GM23338 (cell line): ENCODE measurements at regions not wholly inside any gene's neighbourhood (a gene's known extent, or its start where the extent isn't known, plus 50 kb on each side); places are given as distances from the start of the nearest gene placed in this dataset.

Source experiments
- ATAC-seq: fragments of 200-7000 bp; cut with Tn5 transposase; 3 replicates; pipeline ENCODE4 v1.9.1; 2020
- DNase-seq: peaks from one replicate; pipeline ENCODE4 v3.0.0-alpha.2; 2015; ENCODE audit warnings: low spot score
- H2AFZ ChIP-seq: fragments of 200-600 bp; sonication (generic); 2 replicates; pipeline ENCODE4 v1.8.0; 2016; ENCODE audit warnings: antibody characterized with exemption, mild to moderate bottlenecking, moderate library complexity
- H3F3A ChIP-seq: fragments of 200-600 bp; sonication (generic); replicated peaks from 2 replicates; pipeline ENCODE4 v1.8.0; 2017; ENCODE audit warnings: antibody characterized with exemption, mixed run types, low read depth
- H3K27ac ChIP-seq: fragments of 200-600 bp; sonication (generic); 2 replicates; pipeline ENCODE4 v1.6.1; 2016; ENCODE audit warnings: low read depth
- H3K27me3 ChIP-seq: fragments of 200-600 bp; sonication (generic); 2 replicates; pipeline ENCODE4 v1.8.0; 2016; ENCODE audit warnings: mild to moderate bottlenecking, mixed run types, moderate library complexity; ENCODE audit not compliant: insufficient read depth
- H3K36me3 ChIP-seq: fragments of 200-600 bp; sonication (generic); 2 replicates; pipeline ENCODE4 v1.8.0; 2016; ENCODE audit warnings: mild to moderate bottlenecking; ENCODE audit not compliant: insufficient read depth
- H3K4me1 ChIP-seq: fragments of 200-600 bp; sonication (generic); 2 replicates; pipeline ENCODE4 v1.8.0; 2016; ENCODE audit warnings: mild to moderate bottlenecking, moderate library complexity; ENCODE audit not compliant: insufficient read depth
- H3K4me2 ChIP-seq: fragments of 200-600 bp; sonication (generic); 2 replicates; pipeline ENCODE4 v1.7.1; 2017; ENCODE audit warnings: mixed run types
- H3K4me3 ChIP-seq: fragments of 200-600 bp; sonication (generic); 2 replicates; pipeline ENCODE4 v1.6.1; 2016; ENCODE audit warnings: mixed run types
- H3K79me2 ChIP-seq: fragments of 200-600 bp; sonication (generic); replicated peaks from 2 replicates; pipeline ENCODE4 v1.8.0; 2017; ENCODE audit warnings: mild to moderate bottlenecking; ENCODE audit not compliant: insufficient read depth
- H3K9me2 ChIP-seq: fragments of 200-600 bp; sonication (generic); 2 replicates; pipeline ENCODE4 v1.8.0; 2017; ENCODE audit not compliant: insufficient read depth
- H4K20me1 ChIP-seq: fragments of 200-600 bp; sonication (generic); replicated peaks from 2 replicates; pipeline ENCODE4 v1.8.0; 2017; ENCODE audit warnings: mild to moderate bottlenecking; ENCODE audit not compliant: insufficient read depth
- H3K27ac Mint-ChIP-seq: 2 replicates; pipeline ENCODE4 v1.8.0; 2020; ENCODE audit warnings: inconsistent platforms, mild to moderate bottlenecking, moderate library complexity, mixed read lengths
- H3K27me3 Mint-ChIP-seq: 3 replicates; pipeline ENCODE4 v1.8.0; 2022; ENCODE audit warnings: low read depth, mild to moderate bottlenecking, moderate library complexity, mixed read lengths, inconsistent platforms; ENCODE audit not compliant: insufficient read depth, poor library complexity
- H3K36me3 Mint-ChIP-seq: 3 replicates; pipeline ENCODE4 v1.8.0; 2021; ENCODE audit warnings: low read depth, mild to moderate bottlenecking, inconsistent platforms, moderate library complexity, mixed read lengths
- H3K4me1 Mint-ChIP-seq: 3 replicates; pipeline ENCODE4 v1.8.0; 2020; ENCODE audit warnings: mild to moderate bottlenecking, inconsistent platforms, mixed read lengths
- H3K4me3 Mint-ChIP-seq: 3 replicates; pipeline ENCODE4 v1.8.0; 2021; ENCODE audit warnings: moderate library complexity, mild to moderate bottlenecking, inconsistent platforms, mixed read lengths
- H3K9me3 Mint-ChIP-seq: 3 replicates; pipeline ENCODE4 v1.8.0; 2020; ENCODE audit warnings: moderate library complexity, mild to moderate bottlenecking, inconsistent platforms, mixed read lengths
- EZH2 ChIP-seq: fragments of 200-600 bp; sonication (generic); IDR thresholded peaks from one replicate; pipeline ENCODE4 v1.8.0; 2017; ENCODE audit warnings: antibody characterized with exemption, mild to moderate bottlenecking, low read depth; ENCODE audit not compliant: unreplicated experiment
- EZH2phosphoT487 ChIP-seq: fragments of 200-600 bp; sonication (generic); IDR thresholded peaks from one replicate; pipeline ENCODE4 v1.8.1; 2018; ENCODE audit warnings: antibody characterized with exemption; ENCODE audit not compliant: unreplicated experiment
- JUNB ChIP-seq: IDR thresholded peaks from one replicate; pipeline ENCODE4 v1.6.1; 2016; ENCODE audit warnings: antibody characterized with exemption; ENCODE audit not compliant: unreplicated experiment
- NANOG ChIP-seq: IDR thresholded peaks from 2 replicates; pipeline ENCODE4 v1.6.1; 2016; ENCODE audit warnings: antibody characterized with exemption, borderline replicate concordance
- POLR2AphosphoS5 ChIP-seq: IDR thresholded peaks from 2 replicates; pipeline ENCODE4 v1.6.1; 2016; ENCODE audit warnings: antibody characterized with exemption, low read depth
- STAT1 ChIP-seq: IDR thresholded peaks from one replicate; pipeline ENCODE4 v1.6.1; 2016; ENCODE audit warnings: antibody characterized with exemption; ENCODE audit not compliant: unreplicated experiment
- ZNF114 ChIP-seq: fragments of 250-450 bp; sonication (Bioruptor Pico); IDR thresholded peaks from 2 replicates; pipeline ENCODE4 v1.5.0; 2020; ENCODE audit warnings: mild to moderate bottlenecking, moderate library complexity
- ZNF331 ChIP-seq: fragments of 250-450 bp; sonication (Bioruptor Pico); IDR thresholded peaks from 2 replicates; pipeline ENCODE4 v1.5.0; 2020; ENCODE audit warnings: low read depth, mild to moderate bottlenecking, moderate library complexity
- TF ChIP-seq, protein P1 (sequence below), 2 experiments: fragments of 200-600 bp in 1 of 2; sonication (generic) in 1 of 2; conservative IDR thresholded peaks; 2 replicates each; pipeline versions ENCODE4 v1.5.1 to v1.6.1; 2016 to 2017; ENCODE audit warnings: antibody characterized with exemption in 2 of 2, low read depth in 2 of 2, mild to moderate bottlenecking in 2 of 2, moderate library complexity in 1 of 2
- TF ChIP-seq, protein P2 (sequence below): IDR thresholded peaks from one replicate; pipeline ENCODE4 v1.6.1; 2018; ENCODE audit warnings: antibody characterized with exemption; ENCODE audit not compliant: unreplicated experiment

DNA sequence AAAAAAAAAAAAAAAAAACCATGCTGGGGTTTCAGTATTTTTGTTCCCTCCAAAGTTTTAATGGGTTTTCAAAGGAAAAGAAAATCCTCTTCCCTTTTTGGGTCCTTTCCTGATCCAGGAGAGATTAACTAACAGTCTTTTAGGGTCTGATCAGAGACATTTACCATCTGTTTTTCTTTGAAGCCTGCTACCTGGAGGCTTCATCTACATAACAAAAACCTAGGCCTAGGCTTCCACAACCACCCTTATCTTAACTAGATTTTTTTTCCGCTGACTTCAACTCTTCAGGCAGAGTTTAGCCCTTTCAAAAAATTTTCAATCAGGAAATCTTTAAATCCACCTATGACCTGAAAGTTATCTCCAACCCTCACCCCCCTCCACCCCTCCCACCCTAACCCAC lies 154.7 kb downstream of the MBD2 start:
- Histone ChIP-seq H3K4me1 (peaks cover 11% of the 10 kb centered on the region), H2AFZ (no peak overlapping the region), H3K27me3 (no peaks in the 10 kb centered on the region), H3K27ac (no peak overlapping the region), H3K9me2 (peaks cover 5% of the 10 kb centered on the region; the same call in 1 of the 2 replicates), H3K4me2 (0 out of 2 replicates have a peak overlapping the region, but pooled peaks have one; percentile 14), H3F3A (no peaks in the 10 kb centered on the region), H3K4me3 (no peak overlapping the region), H3K79me2 (no peaks in the 10 kb centered on the region), H3K36me3 (no peaks in the 10 kb centered on the region), H4K20me1 (no peaks in the 10 kb centered on the region)
- H3K27me3 Mint-ChIP-seq, result no peaks in the 10 kb centered on the region
- H3K9me3 Mint-ChIP-seq, result peaks cover 4% of the 10 kb centered on the region; the same call in 1 of the 3 replicates
- no peaks in the 10 kb centered on the region for H3K36me3 Mint-ChIP-seq
- ATAC-seq, result peak; percentile 94
- H3K4me1 Mint-ChIP-seq, result peaks cover 25% of the 10 kb centered on the region
- TF ChIP-seq NANOG (no peak), STAT1 (no peak), EZH2phosphoT487 (no peak), ZNF114 (CRISPR knock-in tag) (no peak), JUNB (no peak), ZNF331 (no peak), EZH2 (no peak), POLR2AphosphoS5 (no peak)
- TF ChIP-seq, protein P1, sequence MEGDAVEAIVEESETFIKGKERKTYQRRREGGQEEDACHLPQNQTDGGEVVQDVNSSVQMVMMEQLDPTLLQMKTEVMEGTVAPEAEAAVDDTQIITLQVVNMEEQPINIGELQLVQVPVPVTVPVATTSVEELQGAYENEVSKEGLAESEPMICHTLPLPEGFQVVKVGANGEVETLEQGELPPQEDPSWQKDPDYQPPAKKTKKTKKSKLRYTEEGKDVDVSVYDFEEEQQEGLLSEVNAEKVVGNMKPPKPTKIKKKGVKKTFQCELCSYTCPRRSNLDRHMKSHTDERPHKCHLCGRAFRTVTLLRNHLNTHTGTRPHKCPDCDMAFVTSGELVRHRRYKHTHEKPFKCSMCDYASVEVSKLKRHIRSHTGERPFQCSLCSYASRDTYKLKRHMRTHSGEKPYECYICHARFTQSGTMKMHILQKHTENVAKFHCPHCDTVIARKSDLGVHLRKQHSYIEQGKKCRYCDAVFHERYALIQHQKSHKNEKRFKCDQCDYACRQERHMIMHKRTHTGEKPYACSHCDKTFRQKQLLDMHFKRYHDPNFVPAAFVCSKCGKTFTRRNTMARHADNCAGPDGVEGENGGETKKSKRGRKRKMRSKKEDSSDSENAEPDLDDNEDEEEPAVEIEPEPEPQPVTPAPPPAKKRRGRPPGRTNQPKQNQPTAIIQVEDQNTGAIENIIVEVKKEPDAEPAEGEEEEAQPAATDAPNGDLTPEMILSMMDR (conservative IDR thresholded peaks at IDR 0.05; ENCODE audit: low read depth in 2 of 2), result no peak
- TF ChIP-seq, protein P2, sequence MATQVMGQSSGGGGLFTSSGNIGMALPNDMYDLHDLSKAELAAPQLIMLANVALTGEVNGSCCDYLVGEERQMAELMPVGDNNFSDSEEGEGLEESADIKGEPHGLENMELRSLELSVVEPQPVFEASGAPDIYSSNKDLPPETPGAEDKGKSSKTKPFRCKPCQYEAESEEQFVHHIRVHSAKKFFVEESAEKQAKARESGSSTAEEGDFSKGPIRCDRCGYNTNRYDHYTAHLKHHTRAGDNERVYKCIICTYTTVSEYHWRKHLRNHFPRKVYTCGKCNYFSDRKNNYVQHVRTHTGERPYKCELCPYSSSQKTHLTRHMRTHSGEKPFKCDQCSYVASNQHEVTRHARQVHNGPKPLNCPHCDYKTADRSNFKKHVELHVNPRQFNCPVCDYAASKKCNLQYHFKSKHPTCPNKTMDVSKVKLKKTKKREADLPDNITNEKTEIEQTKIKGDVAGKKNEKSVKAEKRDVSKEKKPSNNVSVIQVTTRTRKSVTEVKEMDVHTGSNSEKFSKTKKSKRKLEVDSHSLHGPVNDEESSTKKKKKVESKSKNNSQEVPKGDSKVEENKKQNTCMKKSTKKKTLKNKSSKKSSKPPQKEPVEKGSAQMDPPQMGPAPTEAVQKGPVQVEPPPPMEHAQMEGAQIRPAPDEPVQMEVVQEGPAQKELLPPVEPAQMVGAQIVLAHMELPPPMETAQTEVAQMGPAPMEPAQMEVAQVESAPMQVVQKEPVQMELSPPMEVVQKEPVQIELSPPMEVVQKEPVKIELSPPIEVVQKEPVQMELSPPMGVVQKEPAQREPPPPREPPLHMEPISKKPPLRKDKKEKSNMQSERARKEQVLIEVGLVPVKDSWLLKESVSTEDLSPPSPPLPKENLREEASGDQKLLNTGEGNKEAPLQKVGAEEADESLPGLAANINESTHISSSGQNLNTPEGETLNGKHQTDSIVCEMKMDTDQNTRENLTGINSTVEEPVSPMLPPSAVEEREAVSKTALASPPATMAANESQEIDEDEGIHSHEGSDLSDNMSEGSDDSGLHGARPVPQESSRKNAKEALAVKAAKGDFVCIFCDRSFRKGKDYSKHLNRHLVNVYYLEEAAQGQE, result no peak
- no peak overlapping the region for H3K27ac Mint-ChIP-seq
- DNase-seq, result peak; percentile 79
- H3K4me3 Mint-ChIP-seq, result no peak overlapping the region

DNA sequence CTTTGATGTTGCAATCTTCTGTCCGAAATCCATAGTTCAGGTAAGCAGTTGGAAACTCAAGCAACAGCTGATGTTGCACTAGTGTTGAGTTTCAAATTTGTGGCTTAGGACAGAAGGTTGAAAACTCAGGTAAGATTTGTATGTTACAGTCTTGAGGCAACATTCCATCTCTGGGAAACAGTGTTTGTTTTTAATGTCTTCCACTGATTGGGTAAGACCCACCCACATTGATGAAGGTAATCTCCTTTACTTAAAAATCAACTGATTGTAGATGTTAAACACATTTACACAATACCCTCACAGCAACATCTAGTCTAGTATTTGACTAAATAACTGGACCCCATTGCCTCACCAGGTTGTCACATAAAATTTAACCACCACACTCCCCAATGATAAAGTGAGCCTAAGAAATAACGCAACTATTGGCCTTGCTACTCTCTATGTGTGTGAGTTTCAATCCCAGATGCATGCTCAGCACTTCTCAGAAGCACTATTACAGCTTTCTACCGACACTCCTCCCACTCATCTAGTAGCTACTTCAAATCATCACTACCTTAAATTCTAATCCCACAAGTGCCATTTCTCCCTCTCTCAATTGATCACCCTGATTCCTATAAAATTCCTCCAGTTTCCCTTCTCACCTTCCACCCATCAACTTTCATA lies 164.0 kb downstream of the MBD2 start:
- no peak overlapping the region for H3K4me3 Mint-ChIP-seq
- Histone ChIP-seq H2AFZ (no peak overlapping the region), H3K27ac (no peak overlapping the region), H3K4me2 (no peak overlapping the region), H3K36me3 (no peaks in the 10 kb centered on the region; the same call in 1 of the 2 replicates), H3K9me2 (0 out of 2 replicates have a peak, but pooled peaks cover 7% of the 10 kb centered on the region), H3K4me3 (no peak overlapping the region), H3K4me1 (no peaks in the 10 kb centered on the region), H4K20me1 (no peaks in the 10 kb centered on the region), H3K79me2 (no peaks in the 10 kb centered on the region), H3F3A (no peaks in the 10 kb centered on the region), H3K27me3 (no peaks in the 10 kb centered on the region)
- H3K36me3 Mint-ChIP-seq, result 0 out of 3 replicates have a peak, but pooled peaks cover 4% of the 10 kb centered on the region
- H3K27ac Mint-ChIP-seq, result no peak overlapping the region
- no peaks in the 10 kb centered on the region for H3K4me1 Mint-ChIP-seq
- no peak for ATAC-seq
- TF ChIP-seq, protein P2, result no peak
- TF ChIP-seq JUNB (no peak), POLR2AphosphoS5 (no peak)
- H3K27me3 Mint-ChIP-seq, result no peaks in the 10 kb centered on the region
- peaks cover 6% of the 10 kb centered on the region for H3K9me3 Mint-ChIP-seq
- no peak for DNase-seq
